Activated T-helper 17 cell treated with anti-CD3 and anti-CD28 coated beads, Interleukin-2, amount 50 U/mL, for 72 hours (primary cell): ENCODE measurements at regions not wholly inside any gene's neighbourhood (a gene's known extent, or its start where the extent isn't known, plus 50 kb on each side); places are given as distances from the start of the nearest gene placed in this dataset.

Experiments used
- ATAC-seq: fragments of 150-1000 bp; cut with Tn5 transposase; replicated peaks from 2 replicates; pipeline ENCODE4 v1.10.0; 2021; ENCODE audit warnings: mild to moderate bottlenecking, moderate library complexity
- H3K27ac Mint-ChIP-seq: one replicate; pipeline ENCODE4 v1.8.0; 2022; ENCODE audit warnings: mixed read lengths
- H3K27me3 Mint-ChIP-seq: one replicate; pipeline ENCODE4 v1.8.0; 2022; ENCODE audit warnings: mixed read lengths
- H3K36me3 Mint-ChIP-seq: one replicate; pipeline ENCODE4 v1.8.0; 2022; ENCODE audit warnings: low read depth, mild to moderate bottlenecking, mixed read lengths
- H3K4me1 Mint-ChIP-seq: one replicate; pipeline ENCODE4 v1.8.0; 2022; ENCODE audit warnings: mixed read lengths
- H3K4me3 Mint-ChIP-seq: one replicate; pipeline ENCODE4 v1.8.0; 2022; ENCODE audit warnings: mild to moderate bottlenecking, mixed read lengths
- H3K9me3 Mint-ChIP-seq: one replicate; pipeline ENCODE4 v1.8.0; 2022; ENCODE audit warnings: mixed read lengths

- Mint-ChIP-seq H3K27me3 (peaks cover 9% of the 10 kb centered on the region), H3K9me3 (peaks cover 5% of the 10 kb centered on the region), H3K36me3 (no peaks in the 10 kb centered on the region), H3K4me1 (no peaks in the 10 kb centered on the region), H3K4me3 (no peak overlapping the region), H3K27ac (no peak overlapping the region)
- ATAC-seq, result no peak
Measured at GRCh38 chr13:105928048-105928447, 607.4 kb downstream of the EFNB2 start.

- ATAC-seq, result no peak
- H3K4me3 Mint-ChIP-seq, result no peak overlapping the region
- H3K4me1 Mint-ChIP-seq, result no peaks in the 10 kb centered on the region
- H3K36me3 Mint-ChIP-seq, result no peaks in the 10 kb centered on the region
- H3K9me3 Mint-ChIP-seq, result peaks cover 6% of the 10 kb centered on the region
- peaks cover 12% of the 10 kb centered on the region for H3K27me3 Mint-ChIP-seq
- no peak overlapping the region for H3K27ac Mint-ChIP-seq
Measured at GRCh38 chr13:105925496-105925895, 610.0 kb downstream of the EFNB2 start.

GRCh38 chr13:105921711-105922110 is 613.8 kb downstream of the EFNB2 start:
- Mint-ChIP-seq H3K27me3 (peaks cover 7% of the 10 kb centered on the region), H3K4me3 (no peak overlapping the region), H3K36me3 (no peaks in the 10 kb centered on the region), H3K9me3 (peaks cover 6% of the 10 kb centered on the region), H3K27ac (no peak overlapping the region), H3K4me1 (no peaks in the 10 kb centered on the region)
- ATAC-seq, result no peak

- Mint-ChIP-seq H3K9me3 (peaks cover 6% of the 10 kb centered on the region), H3K27ac (no peak overlapping the region), H3K4me3 (no peak overlapping the region), H3K4me1 (no peaks in the 10 kb centered on the region), H3K36me3 (no peaks in the 10 kb centered on the region), H3K27me3 (peaks cover 7% of the 10 kb centered on the region)
- no peak for ATAC-seq
Measured at GRCh38 chr13:105920370-105920769, 615.1 kb downstream of the EFNB2 start.

- Mint-ChIP-seq H3K4me1 (no peaks in the 10 kb centered on the region), H3K9me3 (peaks cover 6% of the 10 kb centered on the region), H3K36me3 (no peaks in the 10 kb centered on the region), H3K4me3 (no peak overlapping the region), H3K27ac (no peak overlapping the region), H3K27me3 (peaks cover 7% of the 10 kb centered on the region)
- ATAC-seq, result no peak
Measured at GRCh38 chr13:105918842-105919741, 616.4 kb downstream of the EFNB2 start.

GRCh38 chr13:105915146-105915850 is 620.2 kb downstream of the EFNB2 start:
- no peak for ATAC-seq
- H3K36me3 Mint-ChIP-seq, result no peaks in the 10 kb centered on the region
- H3K9me3 Mint-ChIP-seq, result no peaks in the 10 kb centered on the region
- H3K27me3 Mint-ChIP-seq, result peaks cover 6% of the 10 kb centered on the region
- H3K27ac Mint-ChIP-seq, result no peak overlapping the region
- H3K4me3 Mint-ChIP-seq, result no peak overlapping the region
- H3K4me1 Mint-ChIP-seq, result no peaks in the 10 kb centered on the region

GRCh38 chr13:105914291-105915036 is 621.0 kb downstream of the EFNB2 start:
- Mint-ChIP-seq H3K27ac (no peak overlapping the region), H3K36me3 (no peaks in the 10 kb centered on the region), H3K4me3 (no peak overlapping the region), H3K4me1 (no peaks in the 10 kb centered on the region), H3K27me3 (peaks cover 8% of the 10 kb centered on the region), H3K9me3 (no peaks in the 10 kb centered on the region)
- no peak for ATAC-seq

- peak; percentile 87 for ATAC-seq
- Mint-ChIP-seq H3K27me3 (peaks cover 15% of the 10 kb centered on the region), H3K36me3 (no peaks in the 10 kb centered on the region), H3K27ac (no peak overlapping the region), H3K4me1 (peaks cover 13% of the 10 kb centered on the region), H3K4me3 (peak overlapping the region; percentile 63), H3K9me3 (no peaks in the 10 kb centered on the region)
Measured at GRCh38 chr13:105908586-105908985, 626.9 kb downstream of the EFNB2 start.

GRCh38 chr13:105907319-105908019 is 628.0 kb downstream of the EFNB2 start:
- H3K27ac Mint-ChIP-seq, result no peak overlapping the region
- no peaks in the 10 kb centered on the region for H3K9me3 Mint-ChIP-seq
- no peak for ATAC-seq
- peaks cover 15% of the 10 kb centered on the region for H3K27me3 Mint-ChIP-seq
- no peaks in the 10 kb centered on the region for H3K36me3 Mint-ChIP-seq
- H3K4me1 Mint-ChIP-seq, result peaks cover 13% of the 10 kb centered on the region
- no peak overlapping the region for H3K4me3 Mint-ChIP-seq

GRCh38 chr13:105906746-105907145 is 628.7 kb downstream of the EFNB2 start:
- Mint-ChIP-seq H3K4me1 (peaks cover 13% of the 10 kb centered on the region), H3K27ac (no peak overlapping the region), H3K27me3 (peaks cover 15% of the 10 kb centered on the region), H3K36me3 (no peaks in the 10 kb centered on the region), H3K4me3 (no peak overlapping the region), H3K9me3 (no peaks in the 10 kb centered on the region)
- ATAC-seq, result no peak

GRCh38 chr13:105904034-105904742 is 631.3 kb downstream of the EFNB2 start:
- H3K27ac Mint-ChIP-seq, result no peak overlapping the region
- no peaks in the 10 kb centered on the region for H3K9me3 Mint-ChIP-seq
- H3K36me3 Mint-ChIP-seq, result no peaks in the 10 kb centered on the region
- ATAC-seq, result no peak
- no peak overlapping the region for H3K4me3 Mint-ChIP-seq
- H3K4me1 Mint-ChIP-seq, result peaks cover 13% of the 10 kb centered on the region
- H3K27me3 Mint-ChIP-seq, result peaks cover 7% of the 10 kb centered on the region

- Mint-ChIP-seq H3K4me3 (no peak overlapping the region), H3K4me1 (no peaks in the 10 kb centered on the region), H3K9me3 (peaks cover 3% of the 10 kb centered on the region), H3K27me3 (peaks cover 2% of the 10 kb centered on the region), H3K27ac (no peak overlapping the region), H3K36me3 (no peaks in the 10 kb centered on the region)
- no peak for ATAC-seq
Measured at GRCh38 chr13:105902396-105902795, 633.1 kb downstream of the EFNB2 start.

GRCh38 chr13:105897575-105897974 is 637.9 kb downstream of the EFNB2 start:
- H3K4me1 Mint-ChIP-seq, result no peaks in the 10 kb centered on the region
- H3K4me3 Mint-ChIP-seq, result no peak overlapping the region
- peaks cover 4% of the 10 kb centered on the region for H3K9me3 Mint-ChIP-seq
- no peaks in the 10 kb centered on the region for H3K27me3 Mint-ChIP-seq
- no peaks in the 10 kb centered on the region for H3K36me3 Mint-ChIP-seq
- no peak for ATAC-seq
- no peak overlapping the region for H3K27ac Mint-ChIP-seq
